HG03045 (cell line): ENCODE measurements at regions not wholly inside any gene's neighbourhood (a gene's known extent, or its start where the extent isn't known, plus 50 kb on each side); places are given as distances from the start of the nearest gene placed in this dataset.

Experiments
- ATAC-seq: cut with Tn5 transposase; IDR thresholded peaks from one replicate; pipeline ENCODE4 v1.9.1; 2021; ENCODE audit warnings: mild to moderate bottlenecking, moderate library complexity; ENCODE audit not compliant: unreplicated experiment

DNA sequence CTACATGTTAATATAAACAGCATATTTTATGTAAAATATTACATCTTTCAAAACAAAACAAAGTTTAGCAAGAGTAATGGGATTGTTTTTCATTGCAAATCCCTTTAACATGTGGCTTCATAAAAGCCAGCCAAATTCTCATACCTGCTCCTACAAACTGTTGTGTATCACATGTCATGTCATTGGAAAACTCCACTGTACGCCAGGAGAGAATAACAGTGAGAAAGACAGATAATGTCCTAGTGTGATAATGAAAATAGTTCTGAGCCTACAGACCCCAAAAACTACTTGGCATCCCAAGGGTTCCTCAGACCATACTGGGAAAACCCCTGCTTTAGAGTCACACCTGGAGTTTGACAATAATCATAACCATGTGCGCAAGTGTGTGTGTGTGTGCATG lies 182.7 kb upstream of the HNRNPA3 start:
- ATAC-seq = no peak

DNA sequence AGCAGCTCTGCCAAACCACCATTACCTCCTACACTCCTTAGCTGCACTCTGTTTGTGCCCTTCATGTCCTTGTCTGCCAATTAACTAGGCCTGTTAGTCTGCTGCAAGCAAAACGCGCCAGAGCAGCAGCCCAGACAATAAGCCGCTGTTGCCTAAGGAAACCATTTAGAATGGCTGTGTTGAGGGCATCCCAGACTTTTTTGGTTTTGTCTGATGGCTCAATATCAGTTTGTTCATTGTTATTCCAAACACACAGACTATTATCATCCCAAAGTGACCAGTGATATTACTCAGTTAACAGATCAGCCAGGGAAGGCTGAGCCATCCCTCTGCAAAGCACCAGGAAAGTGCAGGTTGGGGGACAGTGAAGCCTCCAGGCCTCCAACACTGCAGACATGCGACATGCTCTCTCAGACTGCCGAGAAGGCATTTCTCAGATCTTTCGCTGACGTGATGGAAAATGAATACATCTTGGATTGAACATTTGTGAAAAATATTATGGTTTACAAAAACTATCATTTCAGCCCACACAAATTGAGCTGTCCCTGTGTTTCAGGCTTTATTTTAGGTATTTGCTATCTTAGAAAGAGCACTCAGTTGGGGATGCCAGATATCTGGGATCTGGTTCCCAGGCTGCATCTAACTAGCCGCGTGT lies 182.0 kb upstream of the HNRNPA3 start:
- ATAC-seq = no peak

DNA sequence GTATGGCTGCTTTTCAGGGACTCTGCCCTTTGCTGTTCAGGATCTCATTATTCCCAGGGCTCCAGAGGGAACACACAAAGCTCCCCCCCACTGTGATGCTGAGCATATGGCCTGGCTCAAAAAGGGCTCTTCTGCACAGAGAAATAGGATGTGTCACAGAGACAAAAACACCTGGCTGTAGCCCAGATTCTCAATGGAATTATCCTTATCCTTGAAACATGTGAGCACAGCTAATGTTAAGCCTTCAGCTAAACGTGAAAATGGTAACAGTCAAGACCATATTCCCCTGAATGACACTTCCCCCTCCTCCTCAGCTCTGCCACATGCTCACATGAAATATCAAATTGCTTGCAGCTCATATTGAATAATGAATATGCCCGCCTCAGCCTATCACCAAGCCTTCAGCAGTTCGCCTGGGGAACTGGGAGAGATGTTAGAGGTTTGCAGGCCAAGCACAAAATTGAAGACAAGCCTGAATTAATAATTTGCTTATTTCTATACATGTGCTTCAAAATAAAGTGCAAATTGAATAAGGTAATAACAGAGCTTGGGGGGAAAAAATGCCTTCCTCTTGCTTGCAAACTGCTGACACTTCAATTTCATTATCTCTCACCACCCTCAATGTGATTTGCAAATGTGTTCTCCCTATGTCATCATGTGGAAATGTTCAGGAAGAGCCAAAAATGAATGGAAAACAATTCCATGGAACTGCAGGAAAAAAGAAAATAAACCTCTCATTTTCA lies 181.0 kb upstream of the HNRNPA3 start:
- ATAC-seq = no peak

DNA sequence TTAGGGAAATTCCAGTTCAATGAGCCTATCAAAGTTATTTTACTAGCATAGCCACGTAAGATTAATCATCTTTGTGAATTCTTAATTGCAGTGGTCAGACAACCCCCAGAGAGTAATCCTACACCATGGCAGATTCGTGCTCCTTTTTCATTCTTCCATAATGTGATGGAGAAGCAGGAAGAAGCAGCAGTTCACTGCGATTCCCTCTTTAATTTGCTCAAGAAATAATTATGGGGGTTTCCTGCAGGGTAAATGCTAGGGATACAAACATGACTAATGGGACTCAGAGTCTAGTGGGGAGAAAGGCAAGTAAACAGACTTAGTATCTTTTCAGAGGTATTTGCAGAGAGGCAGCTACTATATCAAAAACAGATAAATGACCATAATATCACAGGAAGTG lies 175.8 kb upstream of the HNRNPA3 start:
- ATAC-seq = no peak

DNA sequence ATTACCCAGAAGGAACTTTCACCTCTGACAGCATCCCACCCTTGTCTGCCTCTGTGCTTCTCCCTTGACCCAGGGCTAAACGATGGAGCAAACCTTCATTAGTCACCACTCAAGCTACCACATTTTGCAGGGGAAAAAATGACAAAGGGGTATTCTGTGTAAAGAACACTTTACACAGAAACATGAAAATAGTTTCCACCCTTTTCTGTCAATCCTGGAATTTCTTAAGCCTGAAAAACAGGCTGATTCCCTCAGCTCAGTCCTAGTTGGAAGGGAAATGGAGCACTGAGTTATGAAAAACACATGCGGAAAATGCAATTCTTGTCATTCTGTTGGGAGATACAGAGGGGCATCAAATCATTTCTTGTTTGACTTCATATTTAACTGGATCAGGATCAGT lies 175.0 kb upstream of the HNRNPA3 start:
- ATAC-seq = no peak

DNA sequence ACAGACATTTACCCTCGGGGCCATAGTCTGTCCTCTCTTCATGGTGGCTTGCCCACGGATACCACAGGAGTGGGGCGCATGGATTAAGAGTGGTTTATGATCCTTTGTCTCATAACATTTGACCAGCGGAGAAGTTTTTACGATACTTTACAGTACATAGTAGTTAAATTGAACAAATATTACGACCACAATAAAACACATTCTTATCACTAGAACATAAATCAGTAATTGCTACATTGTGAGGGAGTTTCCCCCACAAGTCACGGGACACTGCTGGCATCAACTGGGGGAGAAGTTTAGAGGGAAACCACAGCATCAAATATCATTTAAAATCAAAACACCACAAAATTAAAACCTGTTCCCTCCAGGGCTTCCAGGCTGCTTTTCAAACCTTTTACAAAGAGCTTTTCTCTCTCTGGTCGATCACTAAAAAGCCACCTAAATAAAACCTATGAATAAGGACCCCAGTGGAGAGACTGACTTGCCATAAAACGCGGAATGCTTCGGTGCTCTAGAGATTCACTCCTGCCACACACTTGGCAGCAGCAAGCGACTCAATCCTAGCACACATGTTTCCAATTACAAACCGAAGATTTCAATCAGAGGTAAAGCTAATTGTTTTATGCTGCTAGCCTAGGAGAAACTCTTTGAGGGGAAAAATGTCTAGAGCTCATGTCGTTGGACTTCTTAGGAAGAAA lies 173.7 kb upstream of the HNRNPA3 start:
- no peak for ATAC-seq

DNA sequence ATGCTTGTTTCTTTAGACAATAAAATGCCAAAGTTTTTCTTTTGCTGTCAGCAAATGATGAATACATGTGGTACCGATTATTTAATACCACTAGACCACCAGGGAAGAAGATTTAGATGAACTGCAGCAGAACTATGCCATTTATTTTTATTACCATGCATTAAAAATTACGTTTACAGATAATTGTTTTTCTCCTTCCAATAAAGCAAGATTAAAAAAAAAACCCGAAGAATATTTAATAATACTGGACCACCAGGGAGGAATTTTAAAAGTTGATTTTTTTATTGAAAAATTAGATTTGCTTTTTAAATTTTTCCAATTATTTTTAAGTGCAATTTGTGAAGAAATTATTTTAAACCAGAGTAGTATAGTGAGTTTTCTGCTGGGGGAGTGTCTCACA lies 170.3 kb upstream of the HNRNPA3 start:
- ATAC-seq = no peak

DNA sequence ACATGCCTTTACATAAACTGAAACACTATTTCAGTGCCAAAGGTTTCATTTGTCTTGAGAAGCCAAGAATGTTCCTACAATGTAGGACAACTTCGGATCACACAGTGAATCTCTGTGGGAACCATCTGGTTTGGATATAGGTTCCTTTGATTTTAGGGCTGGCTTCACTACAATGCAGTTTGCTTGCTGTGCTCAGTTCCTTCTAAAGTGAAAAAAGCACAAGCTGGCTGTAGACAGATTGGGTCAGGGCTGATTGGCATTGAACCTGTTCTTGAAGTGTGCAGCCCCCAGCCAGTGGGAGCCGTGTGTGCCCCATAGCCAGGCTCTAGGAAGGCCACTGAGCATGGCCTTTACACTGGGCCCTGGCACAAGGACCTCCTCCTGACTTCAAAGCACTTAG lies 167.9 kb upstream of the HNRNPA3 start:
- no peak for ATAC-seq

DNA sequence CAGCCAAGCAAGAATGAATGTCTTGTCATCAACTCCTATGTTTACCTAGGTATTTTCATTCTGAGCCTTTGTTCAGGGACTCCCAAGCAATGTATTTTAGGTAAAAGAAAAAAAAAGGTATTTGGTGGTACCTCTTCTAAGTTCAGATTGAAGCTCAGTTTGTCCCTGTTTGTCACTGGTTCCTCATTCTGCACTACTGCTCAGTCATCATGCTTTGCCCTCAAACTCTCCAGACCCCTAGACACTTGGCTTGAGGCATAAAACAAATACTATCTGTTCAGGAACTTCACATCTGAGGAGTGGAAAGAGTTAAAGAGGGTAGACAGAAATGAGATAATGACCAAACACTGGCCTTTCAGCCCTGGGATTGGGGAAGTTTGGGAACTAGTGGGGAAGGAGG lies 163.6 kb upstream of the HNRNPA3 start:
- no peak for ATAC-seq

DNA sequence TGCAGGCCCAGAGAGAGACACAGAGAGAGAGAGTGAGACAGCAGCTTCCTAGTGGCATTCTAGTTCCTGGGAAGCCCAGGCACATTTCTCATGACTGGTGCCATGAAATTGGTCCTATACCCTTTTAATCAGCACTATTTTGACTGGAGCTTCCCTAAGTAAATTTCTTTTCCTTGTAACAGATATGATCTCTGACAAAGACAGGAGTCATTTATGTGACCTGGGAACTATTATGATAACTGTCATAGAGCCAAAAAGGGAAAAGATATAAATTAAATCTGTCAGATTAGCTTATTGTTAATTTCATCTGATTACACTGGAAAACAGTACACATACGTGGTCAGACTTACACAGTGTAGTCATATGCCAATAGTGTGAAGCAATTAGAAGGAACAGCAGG lies 161.3 kb upstream of the HNRNPA3 start:
- ATAC-seq = no peak

DNA sequence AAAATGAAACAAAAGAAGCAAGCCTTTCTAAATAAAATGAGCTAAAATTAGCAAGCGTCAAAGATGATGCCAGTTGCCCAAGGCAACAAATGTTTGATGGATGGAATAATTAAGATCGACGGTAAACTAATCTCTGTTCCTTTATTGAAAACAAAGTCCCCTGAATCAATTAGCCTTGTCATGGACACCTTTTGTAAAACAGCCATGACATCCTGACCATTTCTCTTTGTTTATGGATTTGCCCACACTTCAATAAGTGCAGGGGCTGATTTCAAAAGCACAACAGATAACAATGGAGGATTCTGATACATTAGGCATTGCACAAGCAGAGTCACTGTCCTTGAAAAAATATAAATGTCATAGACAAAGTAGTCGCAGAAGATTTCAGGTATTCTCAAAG lies 160.1 kb upstream of the HNRNPA3 start:
- ATAC-seq = no peak

DNA sequence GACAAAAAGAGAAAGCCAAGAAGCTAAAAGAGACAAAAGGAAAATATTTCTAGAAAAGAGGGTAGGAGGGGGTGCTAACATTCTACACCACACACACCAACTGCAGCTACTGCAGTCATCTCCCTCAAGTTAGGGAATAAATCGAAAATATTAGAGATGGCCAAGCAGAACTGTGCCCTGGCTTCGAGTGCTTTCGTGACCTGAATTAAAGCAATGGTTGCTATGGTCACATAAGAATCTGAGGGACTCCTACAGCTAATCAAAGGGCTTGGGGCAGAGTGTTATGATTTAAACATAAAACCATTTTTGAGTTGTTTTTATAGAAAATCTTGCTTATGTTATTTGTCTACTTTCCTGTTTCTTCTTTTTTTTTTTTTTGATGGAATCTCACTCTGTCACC lies 159.6 kb upstream of the HNRNPA3 start:
- no peak for ATAC-seq

DNA sequence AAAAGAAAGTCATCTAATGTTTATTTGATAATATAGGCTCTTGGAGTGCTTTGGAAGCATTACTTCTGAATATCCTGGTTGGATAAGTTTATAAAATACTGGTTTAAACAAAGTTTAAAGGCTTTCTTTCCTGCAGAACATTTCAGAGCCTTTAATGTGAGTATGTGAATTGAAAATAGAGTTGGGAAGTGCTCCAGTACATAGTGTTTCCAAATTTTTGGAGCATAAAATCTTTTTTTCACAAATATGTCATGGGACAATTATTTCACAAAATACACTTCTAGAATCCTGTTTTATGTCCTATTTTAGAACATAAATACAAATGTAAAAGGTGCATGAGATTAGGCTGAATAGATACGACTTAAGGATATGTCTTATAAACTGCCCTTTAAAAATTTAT lies 158.9 kb upstream of the HNRNPA3 start:
- no peak for ATAC-seq

DNA sequence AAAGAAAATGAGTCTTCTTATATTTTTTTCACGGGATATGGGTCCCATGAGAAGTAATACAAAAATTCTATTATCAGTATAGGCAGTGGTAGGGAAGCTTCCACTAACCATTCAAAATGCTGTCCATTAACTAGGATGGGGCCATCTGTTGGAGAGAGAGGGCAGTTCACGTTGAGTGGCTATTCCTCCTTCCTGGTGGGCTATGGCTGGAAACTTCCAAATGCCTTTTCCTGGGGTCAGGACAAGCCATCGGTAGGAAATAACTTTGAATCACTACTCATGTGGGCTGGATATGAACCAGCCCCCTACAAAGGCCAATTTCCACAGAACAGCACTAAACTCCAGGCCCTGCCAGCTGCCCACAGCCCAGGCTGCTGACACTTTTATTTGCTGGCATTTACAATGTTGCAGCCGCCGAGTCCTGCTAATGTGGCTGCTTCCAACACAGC lies 156.1 kb upstream of the HNRNPA3 start:
- no peak for ATAC-seq

DNA sequence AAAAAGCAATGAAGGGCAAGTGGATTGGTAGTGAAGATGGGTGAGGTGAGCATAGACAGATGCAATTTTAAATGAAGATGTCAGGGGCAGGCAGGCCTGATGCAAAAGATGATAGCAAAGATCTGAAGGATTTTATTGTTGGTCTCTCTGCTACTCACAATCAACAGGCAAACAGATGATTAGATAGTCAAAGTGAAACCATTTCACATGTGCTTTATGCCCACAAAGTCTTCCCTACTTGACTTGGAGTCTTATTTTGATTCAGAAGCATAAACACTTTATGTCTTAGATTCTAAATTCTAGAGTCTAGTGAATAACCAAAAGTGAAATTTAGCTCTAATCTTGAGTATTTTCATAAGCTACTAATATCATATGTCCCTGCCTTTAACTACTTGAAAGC lies 153.8 kb upstream of the HNRNPA3 start:
- ATAC-seq = no peak

DNA sequence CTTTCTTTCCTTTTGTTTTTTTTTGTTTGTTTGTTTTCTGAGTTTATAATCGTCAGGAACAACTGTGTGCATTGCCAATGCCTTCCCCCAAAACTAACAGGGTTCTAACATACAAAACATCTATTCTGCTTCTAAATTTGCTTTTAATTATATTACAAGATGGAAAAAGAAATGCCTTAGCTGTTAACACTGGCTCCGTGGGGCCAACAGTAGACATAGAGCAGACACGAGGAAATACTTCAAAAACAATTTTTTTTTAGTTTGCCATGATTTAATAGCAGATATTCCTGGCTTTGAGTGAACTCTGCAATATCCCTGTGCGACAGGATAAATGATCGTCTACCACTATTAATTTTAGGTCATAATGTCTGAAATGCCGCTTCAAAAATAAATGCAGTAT lies 153.3 kb upstream of the HNRNPA3 start:
- no peak for ATAC-seq

DNA sequence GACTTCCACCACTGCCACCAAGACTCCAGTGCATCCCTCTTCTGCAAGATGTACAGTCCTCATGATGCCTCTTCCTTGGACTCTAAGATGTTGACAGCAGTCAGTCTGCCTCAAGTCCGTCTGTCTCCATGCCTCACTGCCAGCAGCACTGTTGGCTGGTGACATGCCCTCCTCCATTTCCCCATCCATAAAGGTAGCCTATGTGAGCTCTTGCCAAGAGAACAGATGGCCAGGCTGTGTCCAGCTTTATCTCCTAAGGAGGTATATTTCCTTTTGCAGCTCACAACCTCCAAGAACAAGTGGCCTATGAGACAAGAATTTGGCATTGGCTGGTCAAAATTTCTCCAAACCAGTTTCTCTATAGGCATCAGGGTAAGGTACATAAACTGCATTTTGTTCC lies 149.3 kb upstream of the HNRNPA3 start:
- no peak for ATAC-seq

DNA sequence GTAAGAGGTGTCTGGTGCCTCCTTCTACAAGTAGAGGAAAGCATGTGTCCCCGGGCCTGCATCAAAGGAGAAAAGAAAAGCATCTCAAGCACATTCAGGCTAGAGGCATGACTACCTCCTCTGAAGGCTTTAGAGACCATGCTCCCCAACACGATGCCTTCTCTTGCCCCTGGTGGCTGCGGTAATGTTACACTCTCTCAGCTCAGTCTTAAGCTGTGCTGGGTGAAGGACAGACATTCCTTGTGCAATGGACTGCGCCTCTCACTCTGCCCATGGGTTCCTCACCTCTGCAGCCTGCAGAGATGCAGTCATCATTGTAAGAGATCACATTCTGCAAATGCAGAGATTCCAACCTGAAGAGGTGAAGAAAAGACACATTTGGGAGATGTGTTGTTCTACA lies 148.2 kb upstream of the HNRNPA3 start:
- no peak for ATAC-seq

DNA sequence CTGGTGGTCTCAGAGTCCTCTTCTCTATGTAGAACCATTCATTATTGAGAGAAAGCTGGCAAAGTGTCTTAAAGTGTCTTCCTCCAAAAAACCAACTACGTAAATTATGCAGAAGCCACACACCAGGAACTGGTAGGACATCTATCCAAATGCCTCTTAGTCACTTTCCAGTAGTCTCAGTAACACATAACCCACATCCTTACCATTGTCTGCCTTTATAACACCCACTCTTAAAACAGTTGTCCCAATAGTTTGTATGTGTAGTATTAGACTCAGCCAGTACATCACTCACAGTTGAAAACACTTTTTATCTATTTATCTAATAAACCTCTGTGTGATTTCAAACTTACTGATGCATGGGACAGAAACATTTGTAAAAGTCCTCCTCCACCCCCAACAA lies 143.6 kb upstream of the HNRNPA3 start:
- no peak for ATAC-seq

DNA sequence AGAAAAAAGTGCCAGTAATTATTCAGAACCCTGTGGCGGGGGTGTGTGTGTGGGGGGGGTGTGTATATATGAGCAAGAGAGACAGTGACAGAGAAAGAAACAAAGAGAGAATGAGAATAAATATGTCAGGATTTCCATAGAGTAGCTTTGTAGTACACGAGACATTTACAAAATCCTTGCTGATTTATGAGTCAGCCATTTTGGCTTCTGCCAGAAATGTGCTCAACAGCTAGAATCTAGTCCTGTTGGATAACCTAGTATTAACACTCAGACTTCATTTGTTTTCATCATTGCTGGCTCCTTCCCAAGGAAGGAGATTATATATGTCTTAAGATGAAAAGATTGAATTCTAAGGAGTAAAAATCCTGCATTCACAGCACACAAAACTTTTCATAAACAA lies 140.5 kb upstream of the HNRNPA3 start:
- ATAC-seq = no peak

DNA sequence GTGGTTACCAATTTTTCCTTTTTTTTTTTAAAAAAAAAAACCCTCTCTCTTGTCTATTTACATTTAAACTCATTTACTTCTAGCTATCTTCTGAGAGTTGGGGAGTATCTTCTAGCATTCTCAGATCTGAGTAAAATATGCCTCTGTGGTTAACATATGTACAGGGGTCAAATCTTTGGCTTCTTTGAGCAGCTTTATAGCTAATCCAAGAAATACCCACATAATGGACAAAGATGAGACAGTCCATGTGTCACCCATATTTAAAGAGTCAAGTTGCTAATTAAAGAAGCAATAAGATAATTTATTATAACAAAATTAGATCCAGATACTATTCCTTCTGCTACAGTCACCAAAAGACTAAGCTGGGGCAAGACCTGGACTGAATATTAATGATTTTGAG lies 139.0 kb upstream of the HNRNPA3 start:
- no peak for ATAC-seq

DNA sequence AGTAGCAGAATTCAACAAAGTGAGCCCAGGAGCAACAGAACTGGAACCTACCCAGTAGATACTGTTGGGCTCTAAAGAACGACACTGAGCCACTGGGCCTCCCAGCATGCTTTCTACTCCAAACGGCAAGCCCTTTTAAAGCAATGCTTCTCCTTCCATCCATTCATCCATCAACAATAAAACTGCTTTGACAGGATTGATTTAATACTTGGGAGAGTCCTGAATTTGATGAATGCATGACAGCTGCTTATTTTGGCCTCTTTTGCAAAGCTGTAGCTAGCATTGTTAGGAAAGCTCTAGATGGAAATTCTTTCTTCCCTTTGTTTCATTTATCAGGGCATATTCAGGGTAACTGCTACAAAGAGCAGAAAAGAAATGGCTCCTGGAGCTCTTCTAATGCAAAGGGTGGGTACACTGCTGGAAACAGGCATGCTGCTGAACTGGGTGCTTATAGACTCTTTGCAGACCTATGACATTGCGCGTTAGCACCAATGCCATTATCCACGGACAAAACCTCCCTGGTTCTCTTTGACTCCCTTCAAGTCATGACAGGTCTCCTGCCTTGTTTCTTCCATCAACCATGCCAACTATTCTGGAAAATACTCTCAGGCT lies 138.4 kb upstream of the HNRNPA3 start:
- no peak for ATAC-seq
